HG02885 (cell line): ENCODE measurements at regions not wholly inside any gene's neighbourhood (a gene's known extent, or its start where the extent isn't known, plus 50 kb on each side); places are given as distances from the start of the nearest gene placed in this dataset.

ENCODE experiments used
- ATAC-seq: cut with Tn5 transposase; IDR thresholded peaks from one replicate; pipeline ENCODE4 v1.9.1; 2021; ENCODE audit warnings: mild to moderate bottlenecking; ENCODE audit not compliant: unreplicated experiment, poor library complexity

- no peak for ATAC-seq
These were observed 387.1 kb upstream of the TNRC6C start for GRCh38 chr17:77571155-77571981.

GRCh38 chr17:77572065-77572601, 386.4 kb upstream of the TNRC6C start:
- ATAC-seq, result no peak

- ATAC-seq, result no peak
These were observed 385.7 kb upstream of the TNRC6C start for GRCh38 chr17:77572851-77573250.

- ATAC-seq, result no peak
These were observed 381.0 kb upstream of the TNRC6C start for GRCh38 chr17:77577491-77577890.

GRCh38 chr17:77579131-77579530, 379.4 kb upstream of the TNRC6C start:
- ATAC-seq, result no peak

- no peak for ATAC-seq
These were observed 378.8 kb upstream of the TNRC6C start for GRCh38 chr17:77579682-77580081.

- no peak for ATAC-seq
These were observed 377.8 kb upstream of the TNRC6C start for GRCh38 chr17:77580531-77581270.

- no peak for ATAC-seq
These were observed 377.0 kb upstream of the TNRC6C start for GRCh38 chr17:77581480-77581879.

- ATAC-seq, result no peak
These were observed 373.2 kb upstream of the TNRC6C start for GRCh38 chr17:77585142-77585860.

GRCh38 chr17:77590951-77591735, 367.4 kb upstream of the TNRC6C start:
- no peak for ATAC-seq

- no peak for ATAC-seq
These were observed 366.2 kb upstream of the TNRC6C start for GRCh38 chr17:77592106-77592865.

- no peak for ATAC-seq
These were observed 365.4 kb upstream of the TNRC6C start for GRCh38 chr17:77593081-77593480.

- no peak for ATAC-seq
These were observed 363.9 kb upstream of the TNRC6C start for GRCh38 chr17:77594416-77595209.

- no peak for ATAC-seq
These were observed 361.7 kb upstream of the TNRC6C start for GRCh38 chr17:77596491-77597417.

- no peak for ATAC-seq
These were observed 360.9 kb upstream of the TNRC6C start for GRCh38 chr17:77597418-77598240.

GRCh38 chr17:77598241-77598620, 360.3 kb upstream of the TNRC6C start:
- no peak for ATAC-seq

GRCh38 chr17:77599699-77600098, 358.8 kb upstream of the TNRC6C start:
- ATAC-seq, result no peak
